Liver (tissue), 8 donors: ENCODE measurements at regions not wholly inside any gene's neighbourhood (a gene's known extent, or its start where the extent isn't known, plus 50 kb on each side); places are given as distances from the start of the nearest gene placed in this dataset.

Experiments
- DNase-seq: peaks from one replicate; pipeline ENCODE4 v3.0.0-alpha.2; 2017; ENCODE audit warnings: low spot score
- H3K27ac ChIP-seq, 2 donors: one replicate each; pipeline ENCODE4 v1.7.0; 2013; ENCODE audit warnings: inconsistent platforms in 2 of 2, low read length in 2 of 2, control low read depth in 1 of 2, low read depth in 1 of 2, mild to moderate bottlenecking in 1 of 2
- H3K27me3 ChIP-seq, 4 donors: one replicate each; pipeline versions ENCODE4 v1.6.1 to v1.7.0; 2013; ENCODE audit warnings: low read length in 3 of 4, inconsistent platforms in 1 of 4, mild to moderate bottlenecking in 1 of 4, moderate library complexity in 1 of 4; ENCODE audit not compliant: control insufficient read depth in 4 of 4, insufficient read depth in 4 of 4
- H3K36me3 ChIP-seq, 4 donors: one replicate each; pipeline versions ENCODE4 v1.6.1 to v1.7.0; 2013; ENCODE audit warnings: low read length in 3 of 4, mild to moderate bottlenecking in 3 of 4, low read depth in 1 of 4, moderate library complexity in 1 of 4; ENCODE audit not compliant: control insufficient read depth in 4 of 4, insufficient read depth in 3 of 4
- H3K4me1 ChIP-seq, 4 donors: one replicate each; pipeline versions ENCODE4 v1.6.1 to v1.7.0; 2013; ENCODE audit warnings: low read length in 3 of 4, mild to moderate bottlenecking in 3 of 4, moderate library complexity in 1 of 4; ENCODE audit not compliant: control insufficient read depth in 4 of 4, insufficient read depth in 4 of 4
- H3K4me3 ChIP-seq, 3 donors: one replicate each; pipeline versions ENCODE4 v1.6.1 to v1.7.0; 2013; ENCODE audit warnings: low read length in 3 of 3, control low read depth in 1 of 3, low read depth in 1 of 3, mild to moderate bottlenecking in 1 of 3
- H3K9ac ChIP-seq, 2 donors: one replicate each; pipeline ENCODE4 v1.7.0; 2013; ENCODE audit warnings: low read length in 2 of 2, mild to moderate bottlenecking in 2 of 2, moderate library complexity in 2 of 2, control low read depth in 1 of 2, low read depth in 1 of 2
- H3K9me3 ChIP-seq, 4 donors: one replicate each; pipeline versions ENCODE4 v1.6.1 to v1.7.0; 2013; ENCODE audit warnings: low read length in 3 of 4; ENCODE audit not compliant: control insufficient read depth in 4 of 4
- EGR1 ChIP-seq, 2 donors: IDR thresholded peaks; 2 replicates each; pipeline ENCODE4 v1.6.1; 2016 to 2018; ENCODE audit warnings: antibody characterized with exemption in 2 of 2, low read depth in 2 of 2
- FOXA1 ChIP-seq: IDR thresholded peaks from 2 replicates; pipeline ENCODE4 v1.6.1; 2016; ENCODE audit warnings: antibody characterized with exemption
- FOXA2 ChIP-seq: IDR thresholded peaks from 2 replicates; pipeline ENCODE4 v1.6.1; 2016; ENCODE audit warnings: antibody characterized with exemption
- GABPA ChIP-seq, 2 donors: IDR thresholded peaks in 1 of 2; conservative IDR thresholded peaks in 1 of 2; 2 replicates each; pipeline ENCODE4 v1.6.1; 2016; ENCODE audit warnings: antibody characterized with exemption in 2 of 2, mild to moderate bottlenecking in 1 of 2, moderate library complexity in 1 of 2
- HNF4A ChIP-seq, 2 donors: conservative IDR thresholded peaks; 2 replicates each; pipeline ENCODE4 v1.6.1; 2016; ENCODE audit warnings: antibody characterized with exemption in 2 of 2, mild to moderate bottlenecking in 2 of 2
- HNF4G ChIP-seq: IDR thresholded peaks from 2 replicates; pipeline ENCODE4 v1.6.1; 2016; ENCODE audit warnings: antibody characterized with exemption
- JUND ChIP-seq, 2 donors: IDR thresholded peaks; 2 replicates each; pipeline ENCODE4 v1.6.1; 2016; ENCODE audit warnings: antibody characterized with exemption in 2 of 2
- NR2F2 ChIP-seq: IDR thresholded peaks from 2 replicates; pipeline ENCODE4 v1.6.1; 2016; ENCODE audit warnings: antibody characterized with exemption
- RAD21 ChIP-seq, 2 donors: IDR thresholded peaks; 2 replicates each; pipeline ENCODE4 v1.6.1; 2016; ENCODE audit warnings: antibody characterized with exemption in 2 of 2, mild to moderate bottlenecking in 2 of 2
- RXRA ChIP-seq, 2 donors: IDR thresholded peaks; 2 replicates each; pipeline ENCODE4 v1.6.1; 2017 to 2018; ENCODE audit warnings: antibody characterized with exemption in 2 of 2, mild to moderate bottlenecking in 1 of 2
- SP1 ChIP-seq: IDR thresholded peaks from 2 replicates; pipeline ENCODE4 v1.6.1; 2018; ENCODE audit warnings: antibody characterized with exemption, mild to moderate bottlenecking
- TAF1 ChIP-seq: conservative IDR thresholded peaks from 2 replicates; pipeline ENCODE4 v1.6.1; 2016; ENCODE audit warnings: antibody characterized with exemption, mild to moderate bottlenecking
- YY1 ChIP-seq: IDR thresholded peaks from 2 replicates; pipeline ENCODE4 v1.6.1; 2016; ENCODE audit warnings: antibody characterized with exemption, mild to moderate bottlenecking
- WGBS: extraction: QIAGEN DNeasy Blood & Tissue Kit; methylation state at CpG from one replicate; pipeline ENCODE4 v1.1.7; 2013; 5-methylcytosine and 5-hydroxymethylcytosine counted together
- TF ChIP-seq, protein P1 (sequence below): IDR thresholded peaks from 2 replicates; pipeline ENCODE4 v1.6.1; 2016; ENCODE audit warnings: antibody characterized with exemption, mild to moderate bottlenecking
- TF ChIP-seq, protein P2 (sequence below): IDR thresholded peaks from 2 replicates; pipeline ENCODE4 v1.6.1; 2016; ENCODE audit warnings: antibody characterized with exemption
- TF ChIP-seq, protein P3 (sequence below): IDR thresholded peaks from 2 replicates; pipeline ENCODE4 v1.6.1; 2016; ENCODE audit warnings: antibody characterized with exemption
- TF ChIP-seq, protein P4 (sequence below): fragments of 150-350 bp; IDR thresholded peaks from 2 replicates; pipeline ENCODE4 v1.5.1; 2017; ENCODE audit warnings: improper control_type of control experiment, low read depth, low read length; ENCODE audit not compliant: missing input control
- donor health status: healthy.
- donor health status: healthy.
- donor health status: healthy.
- donor health status: healthy.
- donor health status: healthy.

DNA sequence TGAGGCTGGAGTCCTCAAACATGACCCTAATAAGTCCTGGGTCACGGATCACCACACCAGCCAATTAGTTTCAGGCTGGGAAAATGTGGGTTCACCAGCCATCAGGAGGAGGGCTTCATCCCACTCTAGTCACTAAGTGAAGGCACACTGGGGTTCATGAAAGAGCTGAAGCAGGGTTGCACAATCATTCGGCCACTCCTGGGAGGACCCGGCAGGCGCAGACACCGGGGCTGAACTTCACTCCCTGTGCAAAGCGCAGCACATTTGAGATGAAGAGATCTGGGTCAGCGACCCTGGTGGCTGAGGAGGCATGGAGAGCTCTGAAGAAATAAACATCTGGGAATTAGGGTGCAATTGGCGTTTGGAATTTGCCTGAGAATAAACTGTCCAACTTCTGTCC is 684.4 kb upstream of the SALL3 start:
- no peak for TF ChIP-seq HNF4G
- TF ChIP-seq FOXA1, result no peak
- no peak for TF ChIP-seq GABPA (IDR thresholded peaks at IDR 0.05 in 1 of 2, conservative IDR thresholded peaks at IDR 0.05 in 1 of 2)
- Histone ChIP-seq H3K27me3 (no peaks in the 10 kb centered on the region), H3K4me1 (peaks cover 0 to 3% (median 0%) of the 10 kb centered on the region in 4 donors), H3K4me3 (no peak overlapping the region), H3K9me3 (no peaks in the 10 kb centered on the region), H3K36me3 (no peaks in the 10 kb centered on the region), H3K27ac (no peak overlapping the region), H3K9ac (no peak overlapping the region)
- 69% methylated on average over 8 of the region's 8 CpGs for WGBS
- DNase-seq, result no peak

DNA sequence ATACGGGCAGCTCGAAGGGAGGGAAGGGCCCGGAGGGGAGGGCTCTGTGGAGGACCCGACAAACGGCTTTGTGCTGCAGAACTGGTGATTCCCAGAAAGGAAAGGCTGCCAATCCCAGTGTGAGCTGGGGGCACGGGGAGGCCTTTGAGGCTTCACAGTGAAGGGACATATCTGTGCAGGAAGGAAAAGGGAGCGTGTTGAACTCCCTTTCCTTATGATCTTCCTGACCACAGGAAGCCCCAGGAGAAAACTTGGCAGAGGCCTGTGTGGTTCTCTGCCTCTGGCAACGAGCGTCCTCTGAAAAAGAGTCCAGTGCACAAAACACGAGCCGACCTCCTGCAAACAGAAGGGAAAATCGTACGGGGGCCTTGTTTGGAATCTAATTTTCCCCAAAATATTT is 683.5 kb upstream of the SALL3 start:
- WGBS, result 60% methylated on average over 13 of the region's 13 CpGs
- H3K36me3 ChIP-seq, result no peaks in the 10 kb centered on the region
- no peak overlapping the region for H3K9ac ChIP-seq
- no peak for DNase-seq
- no peaks in the 10 kb centered on the region for H3K27me3 ChIP-seq
- H3K4me1 ChIP-seq, result peaks cover 0 to 3% (median 0%) of the 10 kb centered on the region in 4 donors
- no peak overlapping the region for H3K27ac ChIP-seq
- H3K4me3 ChIP-seq, result no peak overlapping the region
- TF ChIP-seq HNF4G, result no peak
- peak; percentile 15 for TF ChIP-seq NR2F2
- H3K9me3 ChIP-seq, result no peaks in the 10 kb centered on the region

DNA sequence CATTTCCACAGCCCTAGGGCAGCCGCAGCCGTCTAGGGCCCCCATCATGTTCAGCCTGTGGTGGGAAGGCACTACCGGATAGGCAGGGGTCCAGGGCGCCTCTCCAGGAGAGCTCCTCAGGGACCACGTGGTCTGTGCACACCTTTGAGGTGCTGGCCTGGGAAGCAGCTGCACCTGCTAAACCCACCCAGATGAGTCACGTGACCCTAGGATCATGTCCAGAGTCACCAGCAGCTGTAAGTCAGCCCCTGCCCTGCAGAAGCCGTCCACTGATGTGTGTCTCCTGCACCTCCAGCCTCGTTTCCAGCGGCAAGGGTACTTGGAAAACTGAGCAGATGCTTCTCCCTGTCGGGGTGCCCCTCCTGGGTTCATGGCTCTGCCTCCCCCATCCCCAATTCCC is 682.6 kb upstream of the SALL3 start:
- H3K27ac ChIP-seq, result no peak overlapping the region
- H3K27me3 ChIP-seq, result no peaks in the 10 kb centered on the region
- TF ChIP-seq FOXA2 (no peak), SP1 (no peak), RXRA (IDR thresholded peaks at IDR 0.05) (no peak), HNF4A (conservative IDR thresholded peaks at IDR 0.05) (no peak), RAD21 (IDR thresholded peaks at IDR 0.05) (no peak), TAF1 (no peak), JUND (IDR thresholded peaks at IDR 0.05) (no peak), NR2F2 (no peak), GABPA (IDR thresholded peaks at IDR 0.05 in 1 of 2, conservative IDR thresholded peaks at IDR 0.05 in 1 of 2) (no peak), EGR1 (IDR thresholded peaks at IDR 0.05; ENCODE audit: low read depth in 2 of 2) (no peak), YY1 (no peak), HNF4G (no peak)
- TF ChIP-seq, protein P1, sequence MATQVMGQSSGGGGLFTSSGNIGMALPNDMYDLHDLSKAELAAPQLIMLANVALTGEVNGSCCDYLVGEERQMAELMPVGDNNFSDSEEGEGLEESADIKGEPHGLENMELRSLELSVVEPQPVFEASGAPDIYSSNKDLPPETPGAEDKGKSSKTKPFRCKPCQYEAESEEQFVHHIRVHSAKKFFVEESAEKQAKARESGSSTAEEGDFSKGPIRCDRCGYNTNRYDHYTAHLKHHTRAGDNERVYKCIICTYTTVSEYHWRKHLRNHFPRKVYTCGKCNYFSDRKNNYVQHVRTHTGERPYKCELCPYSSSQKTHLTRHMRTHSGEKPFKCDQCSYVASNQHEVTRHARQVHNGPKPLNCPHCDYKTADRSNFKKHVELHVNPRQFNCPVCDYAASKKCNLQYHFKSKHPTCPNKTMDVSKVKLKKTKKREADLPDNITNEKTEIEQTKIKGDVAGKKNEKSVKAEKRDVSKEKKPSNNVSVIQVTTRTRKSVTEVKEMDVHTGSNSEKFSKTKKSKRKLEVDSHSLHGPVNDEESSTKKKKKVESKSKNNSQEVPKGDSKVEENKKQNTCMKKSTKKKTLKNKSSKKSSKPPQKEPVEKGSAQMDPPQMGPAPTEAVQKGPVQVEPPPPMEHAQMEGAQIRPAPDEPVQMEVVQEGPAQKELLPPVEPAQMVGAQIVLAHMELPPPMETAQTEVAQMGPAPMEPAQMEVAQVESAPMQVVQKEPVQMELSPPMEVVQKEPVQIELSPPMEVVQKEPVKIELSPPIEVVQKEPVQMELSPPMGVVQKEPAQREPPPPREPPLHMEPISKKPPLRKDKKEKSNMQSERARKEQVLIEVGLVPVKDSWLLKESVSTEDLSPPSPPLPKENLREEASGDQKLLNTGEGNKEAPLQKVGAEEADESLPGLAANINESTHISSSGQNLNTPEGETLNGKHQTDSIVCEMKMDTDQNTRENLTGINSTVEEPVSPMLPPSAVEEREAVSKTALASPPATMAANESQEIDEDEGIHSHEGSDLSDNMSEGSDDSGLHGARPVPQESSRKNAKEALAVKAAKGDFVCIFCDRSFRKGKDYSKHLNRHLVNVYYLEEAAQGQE, result no peak
- TF ChIP-seq, protein P2, sequence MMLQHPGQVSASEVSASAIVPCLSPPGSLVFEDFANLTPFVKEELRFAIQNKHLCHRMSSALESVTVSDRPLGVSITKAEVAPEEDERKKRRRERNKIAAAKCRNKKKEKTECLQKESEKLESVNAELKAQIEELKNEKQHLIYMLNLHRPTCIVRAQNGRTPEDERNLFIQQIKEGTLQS, result no peak
- TF ChIP-seq, protein P3, sequence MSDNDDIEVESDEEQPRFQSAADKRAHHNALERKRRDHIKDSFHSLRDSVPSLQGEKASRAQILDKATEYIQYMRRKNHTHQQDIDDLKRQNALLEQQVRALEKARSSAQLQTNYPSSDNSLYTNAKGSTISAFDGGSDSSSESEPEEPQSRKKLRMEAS, result no peak
- TF ChIP-seq, protein P4, sequence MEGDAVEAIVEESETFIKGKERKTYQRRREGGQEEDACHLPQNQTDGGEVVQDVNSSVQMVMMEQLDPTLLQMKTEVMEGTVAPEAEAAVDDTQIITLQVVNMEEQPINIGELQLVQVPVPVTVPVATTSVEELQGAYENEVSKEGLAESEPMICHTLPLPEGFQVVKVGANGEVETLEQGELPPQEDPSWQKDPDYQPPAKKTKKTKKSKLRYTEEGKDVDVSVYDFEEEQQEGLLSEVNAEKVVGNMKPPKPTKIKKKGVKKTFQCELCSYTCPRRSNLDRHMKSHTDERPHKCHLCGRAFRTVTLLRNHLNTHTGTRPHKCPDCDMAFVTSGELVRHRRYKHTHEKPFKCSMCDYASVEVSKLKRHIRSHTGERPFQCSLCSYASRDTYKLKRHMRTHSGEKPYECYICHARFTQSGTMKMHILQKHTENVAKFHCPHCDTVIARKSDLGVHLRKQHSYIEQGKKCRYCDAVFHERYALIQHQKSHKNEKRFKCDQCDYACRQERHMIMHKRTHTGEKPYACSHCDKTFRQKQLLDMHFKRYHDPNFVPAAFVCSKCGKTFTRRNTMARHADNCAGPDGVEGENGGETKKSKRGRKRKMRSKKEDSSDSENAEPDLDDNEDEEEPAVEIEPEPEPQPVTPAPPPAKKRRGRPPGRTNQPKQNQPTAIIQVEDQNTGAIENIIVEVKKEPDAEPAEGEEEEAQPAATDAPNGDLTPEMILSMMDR, result no peak
- H3K4me3 ChIP-seq, result no peak overlapping the region
- H3K36me3 ChIP-seq, result no peaks in the 10 kb centered on the region
- WGBS, result 76% methylated on average over 10 of the region's 10 CpGs
- H3K9me3 ChIP-seq, result no peaks in the 10 kb centered on the region
- no peak for DNase-seq
- peaks cover 0 to 3% (median 0%) of the 10 kb centered on the region in 4 donors for H3K4me1 ChIP-seq
- no peak overlapping the region for H3K9ac ChIP-seq
